ENCODE measurements at regions not wholly inside any gene's neighbourhood (a gene's known extent, or its start where the extent isn't known, plus 50 kb on each side); places are given as distances from the start of the nearest gene placed in this dataset.
A peak's percentile ranks its signal among the peaks of the same experiment; 100 is the strongest.

- H3K36me3 ChIP-seq (ENCODE audit: insufficient read depth, low read length): no peaks in the 10 kb centered on the region
- TF ChIP-seq CTCF (IDR thresholded peaks at IDR 0.05; ENCODE audit: extremely low read depth, low read depth, low read length): no peak
- H3K4me2 ChIP-seq (ENCODE audit: insufficient read depth, low read length): no peak overlapping the region
Measured at GRCh38 chr7:42621543-42622219, 290.2 kb downstream of the C7orf25 start.

DNA sequence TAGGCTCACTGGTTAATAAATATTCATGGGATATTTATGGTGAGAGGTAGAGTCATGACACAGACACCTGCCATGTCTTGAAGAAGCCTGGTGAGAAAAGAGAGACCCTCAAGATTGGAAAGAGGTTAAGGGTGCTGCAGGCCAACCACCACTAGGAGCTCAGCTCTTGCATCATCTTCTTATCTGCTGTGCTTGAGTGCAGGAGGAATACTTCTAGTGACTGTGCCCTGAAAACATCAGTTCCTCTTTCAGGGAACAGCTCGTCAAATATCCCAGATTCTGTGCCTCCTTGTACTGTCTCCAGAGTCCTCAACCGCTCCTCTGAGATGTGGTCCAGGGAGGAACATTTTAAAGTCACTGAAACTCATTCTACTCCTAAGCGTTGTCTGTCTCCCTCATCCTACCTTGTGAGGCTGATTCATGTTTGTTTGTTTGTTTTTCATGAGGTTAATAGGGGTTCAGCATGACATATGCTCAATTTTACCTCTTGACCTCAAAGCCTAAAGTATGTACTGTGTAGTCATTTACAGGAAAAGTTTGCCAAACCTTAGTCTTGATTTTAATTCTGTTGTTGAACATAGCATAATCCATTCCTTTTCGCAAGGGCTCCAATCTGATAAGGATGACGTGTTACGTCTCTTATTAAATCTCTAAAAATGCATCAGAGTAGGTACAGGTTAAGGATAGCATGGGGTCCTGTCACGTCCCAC, 293.1 kb downstream of the C7orf25 start:
- no peak for TF ChIP-seq CTCF (IDR thresholded peaks at IDR 0.05; ENCODE audit: extremely low read depth, low read depth, low read length)
- peak; percentile 74 for DNase-seq (ENCODE audit: insufficient read length, low spot score, missing footprints)
- Histone ChIP-seq H3K27ac (ENCODE audit: low read depth, low read length) (no peak overlapping the region), H3K4me1 (ENCODE audit: insufficient read depth, low read length) (no peaks in the 10 kb centered on the region), H3K9me3 (ENCODE audit: low read depth, low read length) (no peaks in the 10 kb centered on the region), H3K4me2 (ENCODE audit: insufficient read depth, low read length) (no peak overlapping the region), H3K79me2 (ENCODE audit: insufficient read depth, low read length) (no peaks in the 10 kb centered on the region), H4K20me1 (ENCODE audit: insufficient read depth, low read length) (no peaks in the 10 kb centered on the region), H3K36me3 (ENCODE audit: insufficient read depth, low read length) (no peaks in the 10 kb centered on the region), H2AFZ (ENCODE audit: low read length) (no peak overlapping the region), H3K27me3 (ENCODE audit: insufficient read depth, low read length) (no peaks in the 10 kb centered on the region), H3K4me3 (ENCODE audit: insufficient read depth, low read length) (no peak overlapping the region)

More at GRCh38 chr7:42621543-42622219, 290.2 kb downstream of the C7orf25 start:
- Histone ChIP-seq H4K20me1 (ENCODE audit: insufficient read depth, low read length) (no peaks in the 10 kb centered on the region), H2AFZ (ENCODE audit: low read length) (no peak overlapping the region), H3K27me3 (ENCODE audit: insufficient read depth, low read length) (no peaks in the 10 kb centered on the region), H3K9me3 (ENCODE audit: low read depth, low read length) (no peaks in the 10 kb centered on the region), H3K27ac (ENCODE audit: low read depth, low read length) (no peak overlapping the region), H3K4me3 (ENCODE audit: insufficient read depth, low read length) (no peak overlapping the region), H3K4me1 (ENCODE audit: insufficient read depth, low read length) (no peaks in the 10 kb centered on the region), H3K79me2 (ENCODE audit: insufficient read depth, low read length) (no peaks in the 10 kb centered on the region)
- no peak for DNase-seq (ENCODE audit: insufficient read length, low spot score, missing footprints)

DNA sequence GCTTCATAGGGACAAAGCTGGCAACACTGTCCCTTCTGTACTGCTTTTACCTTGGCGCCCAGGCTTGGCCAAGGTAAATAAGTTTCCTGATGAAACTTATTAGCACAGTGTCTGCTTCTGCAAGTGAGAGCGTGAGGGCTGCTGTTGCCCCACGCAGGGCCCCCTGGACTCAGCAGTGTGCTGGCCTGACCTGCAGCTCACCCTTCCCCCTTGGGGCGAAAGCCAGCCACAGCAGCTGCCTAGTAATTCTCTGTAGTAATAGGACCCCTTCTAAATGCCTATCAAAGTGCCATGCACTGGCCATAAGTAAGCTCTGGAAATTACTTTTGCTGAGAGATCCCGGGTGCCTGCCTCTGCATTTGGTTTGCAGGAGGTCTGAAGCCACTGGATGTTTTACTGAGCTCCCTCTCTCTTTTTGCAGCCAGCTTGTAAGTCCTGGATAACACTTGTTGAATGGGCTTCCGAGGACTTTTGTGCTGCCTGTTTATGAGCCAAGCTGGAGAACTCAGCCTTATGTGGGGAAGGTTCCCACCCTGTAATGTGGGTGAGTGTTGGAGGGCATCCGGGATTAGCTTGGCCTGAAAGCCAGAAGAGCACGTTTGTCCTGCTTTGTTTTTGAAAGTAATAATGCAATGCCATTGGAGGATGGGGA, 293.9 kb downstream of the C7orf25 start:
- Histone ChIP-seq H4K20me1 (ENCODE audit: insufficient read depth, low read length) (no peaks in the 10 kb centered on the region), H3K27me3 (ENCODE audit: insufficient read depth, low read length) (no peaks in the 10 kb centered on the region), H3K27ac (ENCODE audit: low read depth, low read length) (no peak overlapping the region), H2AFZ (ENCODE audit: low read length) (no peak overlapping the region), H3K36me3 (ENCODE audit: insufficient read depth, low read length) (no peaks in the 10 kb centered on the region), H3K4me3 (ENCODE audit: insufficient read depth, low read length) (no peak overlapping the region), H3K4me2 (ENCODE audit: insufficient read depth, low read length) (no peak overlapping the region), H3K4me1 (ENCODE audit: insufficient read depth, low read length) (no peaks in the 10 kb centered on the region), H3K9me3 (ENCODE audit: low read depth, low read length) (no peaks in the 10 kb centered on the region), H3K79me2 (ENCODE audit: insufficient read depth, low read length) (no peaks in the 10 kb centered on the region)
- TF ChIP-seq CTCF (IDR thresholded peaks at IDR 0.05; ENCODE audit: extremely low read depth, low read depth, low read length): no peak
- no peak for DNase-seq (ENCODE audit: insufficient read length, low spot score, missing footprints)
